HG03520 (cell line): ENCODE measurements at regions not wholly inside any gene's neighbourhood (a gene's known extent, or its start where the extent isn't known, plus 50 kb on each side); places are given as distances from the start of the nearest gene placed in this dataset.

ENCODE experiments used
- ATAC-seq: cut with Tn5 transposase; IDR thresholded peaks from one replicate; pipeline ENCODE4 v1.9.1; 2021; ENCODE audit warnings: mild to moderate bottlenecking, moderate library complexity; ENCODE audit not compliant: unreplicated experiment

- ATAC-seq = no peak
These were observed 78.5 kb upstream of the SYNPR start for GRCh38 chr3:63199606-63200005.

- ATAC-seq = no peak
These were observed 75.6 kb upstream of the SYNPR start for GRCh38 chr3:63202529-63202928.

GRCh38 chr3:63207066-63207590 is 71.0 kb upstream of the SYNPR start:
- no peak for ATAC-seq

GRCh38 chr3:63228087-63228486 is 50.0 kb upstream of the SYNPR start:
- no peak for ATAC-seq
